Panc1 (cell line): ENCODE measurements at regions not wholly inside any gene's neighbourhood (a gene's known extent, or its start where the extent isn't known, plus 50 kb on each side); places are given as distances from the start of the nearest gene placed in this dataset.

Experiments
- ATAC-seq: fragments of 200-7000 bp; cut with Tn5 transposase; 2 replicates; pipeline ENCODE4 v1.9.1; 2020; ENCODE audit warnings: mild to moderate bottlenecking, moderate library complexity
- BruUV-seq: library from RNA; stranded (reverse); fragments of 400-500 nt; replicated peaks from 2 replicates; lab custom pipeline; 2021; lab: Mats Ljungman, UMichigan
- CTCF ChIA-PET: fragments of 300-600 bp; sonication (Branson Sonifier 250); formaldehyde crosslinking; loops from one replicate; lab custom pipeline; 2022; ENCODE audit warnings: antibody characterized with exemption; lab: Charles Lee
- POLR2A ChIA-PET: fragments of 300-600 bp; sonication (Branson Sonifier 250); formaldehyde crosslinking; loops from one replicate; lab custom pipeline; 2022; ENCODE audit warnings: antibody characterized with exemption; lab: Charles Lee
- DNase-seq: peaks from one replicate; pipeline ENCODE4 v3.0.0-alpha.2; 2010; ENCODE audit warnings: low read depth, low spot score
- H3K27ac ChIP-seq: 2 replicates; pipeline ENCODE4 v1.5.1; 2011; ENCODE audit warnings: mild to moderate bottlenecking, low read length, inconsistent platforms
- H3K27me3 ChIP-seq: fragments of 200-500 bp; sonication (Bioruptor generic); 2 replicates; pipeline ENCODE4 v1.6.0; 2014; ENCODE audit warnings: low read length, inconsistent platforms; ENCODE audit not compliant: control insufficient read depth, insufficient read depth
- H3K36me3 ChIP-seq: fragments of 200-500 bp; sonication (Bioruptor generic); 2 replicates; pipeline ENCODE4 v1.5.1; 2014; ENCODE audit warnings: inconsistent platforms, mild to moderate bottlenecking, low read length, moderate library complexity; ENCODE audit not compliant: control insufficient read depth, insufficient read depth
- H3K4me1 ChIP-seq: 2 replicates; pipeline ENCODE4 v1.5.1; 2011; ENCODE audit warnings: inconsistent platforms, mild to moderate bottlenecking, low read length, moderate library complexity; ENCODE audit not compliant: control insufficient read depth, insufficient read depth
- H3K4me3 ChIP-seq, 2 experiments: 2 replicates each; pipeline ENCODE4 v1.5.1; 2011 to 2012; ENCODE audit warnings: low read depth in 2 of 2, low read length in 2 of 2, mild to moderate bottlenecking in 2 of 2, inconsistent platforms in 1 of 2, moderate library complexity in 1 of 2
- H3K9me3 ChIP-seq: fragments of 200-500 bp; sonication (Bioruptor generic); 2 replicates; pipeline ENCODE4 v1.5.1; 2014; ENCODE audit warnings: low read depth, mild to moderate bottlenecking, inconsistent platforms, low read length, moderate library complexity; ENCODE audit not compliant: control insufficient read depth, insufficient read depth
- CTCF ChIP-seq: fragments of 450-650 bp; IDR thresholded peaks from 2 replicates; pipeline ENCODE4 v1.5.1; 2017; ENCODE audit warnings: mild to moderate bottlenecking
- POLR2AphosphoS5 ChIP-seq: IDR thresholded peaks from 2 replicates; pipeline ENCODE4 v1.6.1; 2012; ENCODE audit warnings: mild to moderate bottlenecking, low read depth, low read length, moderate library complexity
- REST ChIP-seq, 2 experiments: IDR thresholded peaks; 2 replicates each; pipeline ENCODE4 v1.6.1; 2011 to 2012; ENCODE audit warnings: low read depth in 2 of 2, control low read depth in 1 of 2, low read length in 1 of 2, mild to moderate bottlenecking in 1 of 2, moderate library complexity in 1 of 2; ENCODE audit not compliant: insufficient read depth in 1 of 2
- SIN3A ChIP-seq: IDR thresholded peaks from 2 replicates; pipeline ENCODE4 v1.6.1; 2012; ENCODE audit warnings: low read depth, mild to moderate bottlenecking, low read length, moderate library complexity, borderline replicate concordance; ENCODE audit not compliant: insufficient read depth
- TCF7L2 ChIP-seq: IDR thresholded peaks from 2 replicates; pipeline ENCODE4 v1.6.1; 2011; ENCODE audit warnings: mild to moderate bottlenecking, low read depth, low read length, inconsistent platforms
- in situ Hi-C: cut with HindIII; loops from 2 replicates; pipeline ENCODE4 v1.10.0; 2016; ENCODE audit warnings: low sequenced_read_pairs, low pct_unique_long_range_greater_than_20kb
- intact Hi-C: fragments of 100-400 bp; cut with micrococcal nuclease; formaldehyde crosslinking; loops from one replicate; pipeline ENCODE4 v1.10.0; 2022; ENCODE audit not compliant: unreplicated experiment

GRCh38 chr7:128167042-128167701, 73.9 kb upstream of the LEP start:
- Histone ChIP-seq H3K27ac (no peak overlapping the region), H3K4me1 (0 out of 2 replicates have a peak, but pooled peaks cover 2% of the 10 kb centered on the region), H3K36me3 (no peaks in the 10 kb centered on the region), H3K4me3 (peak overlapping the region; percentile 43 to 54), H3K9me3 (no peaks in the 10 kb centered on the region), H3K27me3 (peaks cover 12% of the 10 kb centered on the region; the same call in 1 of the 2 replicates)
- intact Hi-C loops = no loop called here
- CTCF ChIA-PET = no interaction called here
- peak; percentile 48 for ATAC-seq
- POLR2A ChIA-PET = no interaction called here
- BruUV-seq = no TSS peak
- no peak for TF ChIP-seq SIN3A
- TF ChIP-seq TCF7L2 = no peak
- TF ChIP-seq CTCF = no peak
- no peak for TF ChIP-seq POLR2AphosphoS5
- TF ChIP-seq REST (IDR thresholded peaks at IDR 0.05; ENCODE audit: insufficient read depth in 1 of 2, low read depth in 2 of 2, low read length in 1 of 2) = no peak
- no peak for DNase-seq
- in situ Hi-C loops = no loop called here

- POLR2A ChIA-PET = no interaction called here
- no peak overlapping the region for H3K27ac ChIP-seq
- peaks cover 12% of the 10 kb centered on the region; the same call in 1 of the 2 replicates for H3K27me3 ChIP-seq
- H3K4me1 ChIP-seq = 0 out of 2 replicates have a peak, but pooled peaks cover 2% of the 10 kb centered on the region
- in situ Hi-C loops = no loop called here
- no TSS peak for BruUV-seq
- CTCF ChIA-PET = no interaction called here
- H3K36me3 ChIP-seq = no peaks in the 10 kb centered on the region
- intact Hi-C loops = no loop called here
- ATAC-seq (peak; percentile 32), DNase-seq (no peak)
- H3K9me3 ChIP-seq = no peaks in the 10 kb centered on the region
- H3K4me3 ChIP-seq = peak overlapping the region in 1 of 2 experiments; percentile 43; a peak in 2 of 4 replicates
- TF ChIP-seq SIN3A (no peak), CTCF (no peak), REST (IDR thresholded peaks at IDR 0.05; ENCODE audit: insufficient read depth in 1 of 2, low read depth in 2 of 2, low read length in 1 of 2) (no peak), POLR2AphosphoS5 (no peak)
Measured at GRCh38 chr7:128167791-128168666, 73.0 kb upstream of the LEP start.
